ENCODE measurements at regions not wholly inside any gene's neighbourhood (a gene's known extent, or its start where the extent isn't known, plus 50 kb on each side); places are given as distances from the start of the nearest gene placed in this dataset.
"Not testable (repeated sequence)": the region's sequence is repeated elsewhere in the genome, so short reads cannot be mapped to it uniquely, and the experiment has no call there.

GRCh38 chr3:88979760-88980159, 127.7 kb upstream of the EPHA3 start:
- DNase-seq, result no peak

GRCh38 chr3:88983458-88983857, 124.0 kb upstream of the EPHA3 start:
- DNase-seq, result no peak

- DNase-seq, result no peak
Measured at GRCh38 chr3:88984256-88984655, 123.2 kb upstream of the EPHA3 start.

- DNase-seq, result no peak
Measured at GRCh38 chr3:88984832-88985231, 122.6 kb upstream of the EPHA3 start.

GRCh38 chr3:88985491-88985890, 121.9 kb upstream of the EPHA3 start:
- DNase-seq, result no peak

- DNase-seq, result no peak
Measured at GRCh38 chr3:88986834-88987233, 120.6 kb upstream of the EPHA3 start.

- DNase-seq, result no peak
Measured at GRCh38 chr3:88987776-88988175, 119.6 kb upstream of the EPHA3 start.

GRCh38 chr3:88988906-88989305, 118.5 kb upstream of the EPHA3 start:
- DNase-seq, result no peak

GRCh38 chr3:88991496-88991895, 115.9 kb upstream of the EPHA3 start:
- no peak for DNase-seq

- DNase-seq, result no peak
Measured at GRCh38 chr3:88996691-88997090, 110.7 kb upstream of the EPHA3 start.

GRCh38 chr3:88997260-88997659, 110.2 kb upstream of the EPHA3 start:
- DNase-seq, result no peak

GRCh38 chr3:89000886-89001285, 106.5 kb upstream of the EPHA3 start:
- no peak for DNase-seq

- DNase-seq, result no peak
Measured at GRCh38 chr3:89002191-89002590, 105.2 kb upstream of the EPHA3 start.

- no peak for DNase-seq
Measured at GRCh38 chr3:89013536-89013935, 93.9 kb upstream of the EPHA3 start.

- DNase-seq, result no peak
Measured at GRCh38 chr3:89017531-89017930, 89.9 kb upstream of the EPHA3 start.

GRCh38 chr3:89025185-89025584, 82.2 kb upstream of the EPHA3 start:
- DNase-seq, result no peak

GRCh38 chr3:89032346-89033013, 74.9 kb upstream of the EPHA3 start:
- DNase-seq, result no peak

GRCh38 chr3:89034723-89035122, 72.7 kb upstream of the EPHA3 start:
- DNase-seq, result not testable (repeated sequence)

- no peak for DNase-seq
Measured at GRCh38 chr3:89038869-89039268, 68.6 kb upstream of the EPHA3 start.

GRCh38 chr3:89042236-89042835, 65.1 kb upstream of the EPHA3 start:
- no peak for DNase-seq

- no peak for DNase-seq
Measured at GRCh38 chr3:89043406-89043932, 64.0 kb upstream of the EPHA3 start.

GRCh38 chr3:89046661-89047060, 60.8 kb upstream of the EPHA3 start:
- no peak for DNase-seq

- no peak for DNase-seq
Measured at GRCh38 chr3:89049119-89049518, 58.3 kb upstream of the EPHA3 start.

GRCh38 chr3:89052386-89052785, 55.0 kb upstream of the EPHA3 start:
- DNase-seq, result no peak

GRCh38 chr3:89057398-89057797, 50.0 kb upstream of the EPHA3 start:
- DNase-seq, result no peak

Measured in activated CD4-positive, alpha-beta T cell treated with anti-CD3 and anti-CD28 coated beads, Interleukin-2, amount 50 U/mL, for 16 hours (primary cell).